Mucosa of descending colon (tissue), 3 donors: ENCODE measurements at regions not wholly inside any gene's neighbourhood (a gene's known extent, or its start where the extent isn't known, plus 50 kb on each side); places are given as distances from the start of the nearest gene placed in this dataset.

ENCODE experiments used
- ATAC-seq: fragments of 200-7000 bp; cut with Tn5 transposase; one replicate; pipeline ENCODE4 v1.9.1; 2020; ENCODE audit warnings: mild to moderate bottlenecking, moderate library complexity
- DNase-seq, 3 donors: peaks; one replicate each; pipeline ENCODE4 v3.0.0-alpha.2; 2020
- H3K36me3 ChIP-seq: fragments of 200-600 bp; one replicate; pipeline ENCODE4 v1.8.0; 2021; ENCODE audit warnings: low read depth, mild to moderate bottlenecking
- H3K4me1 ChIP-seq: fragments of 200-600 bp; one replicate; pipeline ENCODE4 v1.8.0; 2021; ENCODE audit warnings: low read depth, mild to moderate bottlenecking
- H3K4me3 ChIP-seq: fragments of 200-600 bp; one replicate; pipeline ENCODE4 v1.8.0; 2021; ENCODE audit warnings: mild to moderate bottlenecking
- H3K9me3 ChIP-seq: fragments of 200-600 bp; one replicate; pipeline ENCODE4 v1.8.0; 2021; ENCODE audit warnings: mild to moderate bottlenecking
- intact Hi-C, 2 donors: fragments of 100-400 bp; cut with DNase I in 1 of 2; cut with micrococcal nuclease in 1 of 2; formaldehyde crosslinking; loops; one replicate each; pipeline versions ENCODE4 v1.11.0 to v1.11.1; 2022; cut with DNase I, micrococcal nuclease
- TF ChIP-seq, protein P1 (sequence below): fragments of 200-600 bp; IDR thresholded peaks from one replicate; pipeline ENCODE4 v1.8.0; 2022; ENCODE audit warnings: antibody characterized with exemption, mild to moderate bottlenecking
- donor health status: DM: no; HTN: no; CAD: no; lungs with moderate emphysema.
- donor health status: DM: no; HTN: no; CAD: no.
- donor health status: DM: no; HTN: yes; CAD: no.

DNA sequence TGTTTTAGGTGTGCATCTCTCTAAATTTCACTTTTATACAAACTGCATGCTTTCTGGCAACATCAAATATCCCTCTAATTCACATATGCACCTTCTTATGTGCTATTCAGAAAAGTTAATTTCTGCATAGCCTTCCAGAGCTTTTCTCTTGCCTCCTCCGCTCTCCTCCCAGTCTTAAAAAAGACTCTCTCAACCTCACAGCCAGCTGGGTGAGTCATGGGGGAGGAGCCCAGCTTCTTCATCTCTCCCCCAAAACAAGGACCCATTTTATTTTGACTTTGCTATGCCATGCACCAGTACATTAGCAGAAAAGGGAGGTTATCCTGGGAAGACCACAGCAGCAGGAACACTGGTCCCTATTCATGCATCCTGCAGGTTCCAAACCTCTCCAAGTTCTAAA, 234.4 kb downstream of the KCNA4 start:
- DNase-seq (no peak), ATAC-seq (no peak)
- Histone ChIP-seq H3K9me3 (peaks cover 40% of the 10 kb centered on the region), H3K4me1 (no peaks in the 10 kb centered on the region), H3K4me3 (no peak overlapping the region), H3K36me3 (no peaks in the 10 kb centered on the region)
- intact Hi-C loops, result no loop called here
- TF ChIP-seq, protein P1, sequence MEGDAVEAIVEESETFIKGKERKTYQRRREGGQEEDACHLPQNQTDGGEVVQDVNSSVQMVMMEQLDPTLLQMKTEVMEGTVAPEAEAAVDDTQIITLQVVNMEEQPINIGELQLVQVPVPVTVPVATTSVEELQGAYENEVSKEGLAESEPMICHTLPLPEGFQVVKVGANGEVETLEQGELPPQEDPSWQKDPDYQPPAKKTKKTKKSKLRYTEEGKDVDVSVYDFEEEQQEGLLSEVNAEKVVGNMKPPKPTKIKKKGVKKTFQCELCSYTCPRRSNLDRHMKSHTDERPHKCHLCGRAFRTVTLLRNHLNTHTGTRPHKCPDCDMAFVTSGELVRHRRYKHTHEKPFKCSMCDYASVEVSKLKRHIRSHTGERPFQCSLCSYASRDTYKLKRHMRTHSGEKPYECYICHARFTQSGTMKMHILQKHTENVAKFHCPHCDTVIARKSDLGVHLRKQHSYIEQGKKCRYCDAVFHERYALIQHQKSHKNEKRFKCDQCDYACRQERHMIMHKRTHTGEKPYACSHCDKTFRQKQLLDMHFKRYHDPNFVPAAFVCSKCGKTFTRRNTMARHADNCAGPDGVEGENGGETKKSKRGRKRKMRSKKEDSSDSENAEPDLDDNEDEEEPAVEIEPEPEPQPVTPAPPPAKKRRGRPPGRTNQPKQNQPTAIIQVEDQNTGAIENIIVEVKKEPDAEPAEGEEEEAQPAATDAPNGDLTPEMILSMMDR, result no peak

DNA sequence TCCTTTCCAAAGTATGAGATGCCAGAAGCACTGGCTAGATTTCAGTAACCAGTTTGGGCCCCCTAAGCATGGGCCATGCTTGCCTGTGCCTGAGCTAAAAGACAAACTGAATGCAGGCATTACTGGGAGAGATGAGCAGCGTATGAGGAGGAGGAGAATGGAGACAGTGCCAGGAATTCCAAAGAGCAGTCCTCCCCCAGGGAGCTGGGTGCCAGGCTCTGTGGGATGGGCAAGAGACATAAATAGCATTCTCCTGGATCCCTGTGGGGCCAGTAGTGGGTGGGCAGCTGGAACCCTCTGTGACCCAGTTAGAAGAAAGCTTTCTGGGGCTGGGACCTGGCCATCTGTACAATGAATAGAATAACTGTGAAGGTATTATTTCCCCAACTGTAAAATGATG, 235.6 kb downstream of the KCNA4 start:
- ATAC-seq (no peak), DNase-seq (no peak)
- Histone ChIP-seq H3K4me3 (no peak overlapping the region), H3K4me1 (no peaks in the 10 kb centered on the region), H3K9me3 (peaks cover 41% of the 10 kb centered on the region), H3K36me3 (no peaks in the 10 kb centered on the region)
- intact Hi-C loops, result no loop called here
- TF ChIP-seq, protein P1, result no peak

DNA sequence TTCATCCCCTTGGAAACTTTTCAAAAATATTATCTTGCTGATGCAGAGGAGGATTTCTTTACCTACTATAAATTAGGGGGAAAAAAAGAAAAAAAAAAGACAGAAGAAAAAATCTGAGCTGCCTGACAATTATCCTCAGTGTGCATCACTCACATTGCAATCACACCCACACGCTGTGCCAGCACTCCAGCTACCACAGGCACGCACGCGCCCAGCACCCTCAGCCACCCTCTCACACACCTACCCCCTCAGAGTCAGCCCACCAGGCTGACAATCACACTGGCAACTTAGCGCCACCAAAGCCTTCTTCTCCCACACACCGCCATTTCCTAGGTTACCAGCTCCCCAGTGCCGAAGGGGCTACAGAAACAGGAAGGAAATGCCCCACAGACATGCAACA, 236.1 kb downstream of the KCNA4 start:
- Histone ChIP-seq H3K4me1 (no peaks in the 10 kb centered on the region), H3K4me3 (no peak overlapping the region), H3K36me3 (no peaks in the 10 kb centered on the region), H3K9me3 (peaks cover 41% of the 10 kb centered on the region)
- DNase-seq (no peak), ATAC-seq (no peak)
- intact Hi-C loops, result no loop called here
- TF ChIP-seq, protein P1, result no peak

DNA sequence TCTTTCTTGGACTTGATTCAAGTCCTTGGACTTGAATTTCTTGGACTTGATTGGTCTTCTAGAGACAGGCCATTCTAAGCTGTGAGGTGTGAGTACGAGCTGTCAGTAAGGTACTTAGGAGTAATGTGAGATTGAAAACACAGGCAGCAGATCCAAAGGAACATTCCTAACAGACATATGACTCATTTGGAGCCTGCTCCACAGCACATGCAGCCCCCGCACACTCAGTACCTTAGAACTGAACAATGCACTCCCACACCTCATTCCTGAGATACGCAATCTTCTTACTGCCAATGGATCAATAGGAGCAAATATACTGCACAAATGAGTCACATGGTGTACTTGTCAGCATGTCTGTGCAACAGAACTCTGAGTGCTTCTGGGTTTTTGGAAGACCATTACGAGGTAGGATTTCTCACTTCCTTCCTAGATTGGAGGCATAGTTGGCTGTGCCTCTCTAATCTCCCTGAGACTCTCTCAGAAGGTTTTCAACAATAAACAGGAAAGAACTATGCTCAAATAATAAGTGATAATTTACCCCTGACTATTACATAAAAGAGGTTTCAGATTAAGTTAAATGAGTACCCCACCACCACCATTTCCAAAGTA, 243.1 kb downstream of the KCNA4 start:
- DNase-seq (no peak), ATAC-seq (no peak)
- intact Hi-C loops, result no loop called here
- H3K36me3 ChIP-seq, result no peaks in the 10 kb centered on the region
- no peak overlapping the region for H3K4me3 ChIP-seq
- H3K4me1 ChIP-seq, result no peaks in the 10 kb centered on the region
- H3K9me3 ChIP-seq, result peaks cover 46% of the 10 kb centered on the region
- TF ChIP-seq, protein P1, result no peak

DNA sequence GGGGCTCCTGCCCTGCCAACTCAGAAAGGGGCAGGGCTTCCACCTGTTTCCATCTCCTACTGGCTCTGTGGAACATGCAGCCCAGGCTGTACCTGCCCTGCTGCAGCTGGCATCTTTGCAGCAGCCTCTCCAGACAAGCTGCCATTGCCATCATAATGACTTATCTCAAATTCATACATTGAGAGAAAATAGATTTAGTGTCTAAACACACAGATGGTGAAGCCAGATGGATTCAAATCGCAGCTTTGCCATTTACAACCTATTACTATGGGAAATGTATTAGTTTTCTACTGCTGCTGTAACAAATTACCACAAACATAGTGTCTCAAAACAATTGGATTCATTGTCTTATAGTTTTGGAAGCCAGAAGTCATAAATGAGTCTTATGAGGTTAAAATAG, 260.0 kb downstream of the KCNA4 start:
- H3K9me3 ChIP-seq, result peaks cover 46% of the 10 kb centered on the region
- no peaks in the 10 kb centered on the region for H3K4me1 ChIP-seq
- no peaks in the 10 kb centered on the region for H3K36me3 ChIP-seq
- ATAC-seq (no peak), DNase-seq (no peak)
- intact Hi-C loops, result no loop called here
- TF ChIP-seq, protein P1, result no peak
- no peak overlapping the region for H3K4me3 ChIP-seq

DNA sequence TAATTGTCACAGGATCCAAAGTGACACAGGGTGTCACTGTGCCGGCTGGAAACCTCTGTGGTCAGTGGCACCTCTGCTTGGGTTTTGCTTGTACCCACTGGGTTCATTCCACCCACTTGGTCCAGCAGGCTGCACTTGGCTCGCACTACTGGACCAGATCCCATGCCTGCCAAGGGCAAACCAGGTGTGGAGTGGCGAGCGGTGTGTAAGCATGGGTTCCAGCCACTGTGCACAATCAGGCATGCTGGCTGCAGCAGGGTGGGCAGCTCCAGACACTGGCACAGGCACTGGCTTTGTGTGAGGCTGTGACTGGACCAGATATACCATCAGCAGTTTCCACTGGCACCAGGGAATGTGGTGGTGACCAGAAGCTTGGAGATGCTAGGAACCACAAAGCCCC, 261.4 kb downstream of the KCNA4 start:
- ATAC-seq (no peak), DNase-seq (no peak)
- TF ChIP-seq, protein P1, result no peak
- Histone ChIP-seq H3K9me3 (peaks cover 56% of the 10 kb centered on the region), H3K36me3 (no peaks in the 10 kb centered on the region), H3K4me1 (no peaks in the 10 kb centered on the region), H3K4me3 (no peak overlapping the region)
- intact Hi-C loops, result no loop called here
